Omental fat pad (tissue), 3 donors: ENCODE measurements at regions not wholly inside any gene's neighbourhood (a gene's known extent, or its start where the extent isn't known, plus 50 kb on each side); places are given as distances from the start of the nearest gene placed in this dataset.

Experiments used
- ATAC-seq: fragments of 150-250 bp; one replicate; pipeline ENCODE4 v1.9.1; 2016; ENCODE audit warnings: mild to moderate bottlenecking, moderate library complexity; ENCODE audit not compliant: low FRiP score
- DNase-seq: peaks from one replicate; pipeline ENCODE4 v3.0.0-alpha.2; 2019; ENCODE audit warnings: low spot score
- TF ChIP-seq, protein P1 (sequence below), 3 donors: fragments of 450-650 bp; IDR thresholded peaks; one replicate each; pipeline ENCODE4 v1.5.1; 2016 to 2017; ENCODE audit warnings: antibody characterized with exemption in 3 of 3, mild to moderate bottlenecking in 3 of 3, moderate library complexity in 2 of 3

DNA sequence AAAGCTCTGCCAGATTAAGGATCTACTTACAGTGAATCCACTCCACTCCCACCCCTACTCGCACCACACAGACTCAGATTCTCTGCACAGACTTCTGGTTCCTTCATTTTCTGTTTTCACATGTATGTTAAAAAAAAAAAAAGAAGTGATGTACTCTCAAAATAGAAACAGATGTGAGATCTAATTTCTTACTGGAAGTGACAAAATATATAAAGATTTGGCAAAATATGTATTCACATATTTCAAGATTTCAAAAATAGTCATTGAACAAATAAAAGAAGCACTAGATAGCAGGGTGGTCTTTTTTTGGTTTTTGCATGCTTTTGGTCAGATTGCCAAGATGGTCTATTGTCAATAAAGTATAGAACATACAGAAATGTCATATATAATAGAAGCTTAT, 379.2 kb downstream of the TMEM167A start:
- DNase-seq = no peak
- TF ChIP-seq, protein P1, sequence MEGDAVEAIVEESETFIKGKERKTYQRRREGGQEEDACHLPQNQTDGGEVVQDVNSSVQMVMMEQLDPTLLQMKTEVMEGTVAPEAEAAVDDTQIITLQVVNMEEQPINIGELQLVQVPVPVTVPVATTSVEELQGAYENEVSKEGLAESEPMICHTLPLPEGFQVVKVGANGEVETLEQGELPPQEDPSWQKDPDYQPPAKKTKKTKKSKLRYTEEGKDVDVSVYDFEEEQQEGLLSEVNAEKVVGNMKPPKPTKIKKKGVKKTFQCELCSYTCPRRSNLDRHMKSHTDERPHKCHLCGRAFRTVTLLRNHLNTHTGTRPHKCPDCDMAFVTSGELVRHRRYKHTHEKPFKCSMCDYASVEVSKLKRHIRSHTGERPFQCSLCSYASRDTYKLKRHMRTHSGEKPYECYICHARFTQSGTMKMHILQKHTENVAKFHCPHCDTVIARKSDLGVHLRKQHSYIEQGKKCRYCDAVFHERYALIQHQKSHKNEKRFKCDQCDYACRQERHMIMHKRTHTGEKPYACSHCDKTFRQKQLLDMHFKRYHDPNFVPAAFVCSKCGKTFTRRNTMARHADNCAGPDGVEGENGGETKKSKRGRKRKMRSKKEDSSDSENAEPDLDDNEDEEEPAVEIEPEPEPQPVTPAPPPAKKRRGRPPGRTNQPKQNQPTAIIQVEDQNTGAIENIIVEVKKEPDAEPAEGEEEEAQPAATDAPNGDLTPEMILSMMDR (IDR thresholded peaks at IDR 0.05) = no peak
- ATAC-seq = no peak

GRCh38 chr5:82694711-82695285, 382.4 kb downstream of the TMEM167A start:
- ATAC-seq = no peak
- TF ChIP-seq, protein P1 (IDR thresholded peaks at IDR 0.05) = no peak
- no peak for DNase-seq

DNA sequence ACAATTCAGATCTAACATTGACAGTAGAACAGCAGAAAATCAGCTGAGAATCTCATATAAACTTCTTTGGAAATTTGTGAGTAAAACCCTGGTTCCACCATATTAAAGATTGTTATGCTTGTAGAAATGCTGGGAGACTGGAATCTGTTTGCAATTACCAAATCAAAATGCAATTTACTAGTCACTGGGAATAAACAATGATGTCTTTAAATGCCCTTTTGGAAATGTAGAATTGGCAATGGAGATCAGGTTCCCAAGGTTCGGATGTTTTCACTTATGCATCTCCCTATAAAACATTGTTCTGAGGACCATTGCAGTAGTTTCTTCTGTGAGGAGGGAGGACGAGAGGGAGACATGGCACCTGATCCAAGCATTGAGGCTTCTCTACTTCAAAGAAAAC, 384.4 kb downstream of the TMEM167A start:
- DNase-seq (no peak), ATAC-seq (no peak)
- TF ChIP-seq, protein P1 (IDR thresholded peaks at IDR 0.05) = no peak

- ATAC-seq = no peak
- no peak for DNase-seq
- TF ChIP-seq, protein P1 (IDR thresholded peaks at IDR 0.05) = no peak
These were observed 392.5 kb downstream of the TMEM167A start for GRCh38 chr5:82684659-82685058.

GRCh38 chr5:82684165-82684564, 393.0 kb downstream of the TMEM167A start:
- DNase-seq (no peak), ATAC-seq (no peak)
- TF ChIP-seq, protein P1 (IDR thresholded peaks at IDR 0.05) = no peak

DNA sequence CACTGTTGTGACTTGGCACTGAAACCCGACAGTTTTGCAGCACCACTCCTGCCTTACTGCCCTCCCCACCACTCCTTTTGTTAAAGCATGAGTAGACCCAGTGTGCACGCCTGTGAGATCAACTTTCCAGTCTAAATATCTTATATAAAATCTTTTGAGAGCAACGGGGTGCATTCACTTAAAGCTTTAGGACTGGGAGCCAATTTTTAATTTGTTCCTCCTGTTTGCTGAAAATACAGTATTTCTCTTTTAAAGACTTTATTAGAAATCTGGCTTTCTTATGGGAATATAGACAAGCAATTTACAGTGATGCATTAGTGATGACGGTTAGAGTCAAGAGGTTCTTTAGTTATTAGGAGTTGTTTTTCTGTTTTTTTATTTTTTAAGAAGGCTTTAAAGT, 397.5 kb downstream of the TMEM167A start:
- TF ChIP-seq, protein P1 (IDR thresholded peaks at IDR 0.05) = no peak
- DNase-seq (no peak), ATAC-seq (no peak)

DNA sequence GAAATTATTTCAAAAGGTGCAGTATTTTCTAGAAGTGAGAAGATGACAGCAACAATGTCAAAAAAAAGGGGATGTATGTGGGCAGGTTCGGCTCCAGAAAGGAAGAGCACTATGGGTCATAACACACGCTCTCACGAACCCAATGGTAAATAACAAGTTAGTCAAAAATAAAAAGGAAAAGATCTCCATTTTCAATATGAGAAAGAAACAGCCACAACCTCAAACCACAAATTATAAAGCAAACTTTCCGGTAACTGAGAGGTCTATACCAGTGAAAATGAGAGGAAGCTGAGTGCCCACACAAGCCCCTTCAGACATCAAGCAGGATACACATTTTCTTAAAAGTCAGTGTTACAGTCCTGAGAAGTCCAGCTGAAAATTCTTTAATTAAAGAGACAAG, 398.5 kb upstream of the RPS23 start:
- DNase-seq (no peak), ATAC-seq (no peak)
- TF ChIP-seq, protein P1 (IDR thresholded peaks at IDR 0.05) = no peak
